T-helper 17 cell (primary cell): ENCODE measurements at regions not wholly inside any gene's neighbourhood (a gene's known extent, or its start where the extent isn't known, plus 50 kb on each side); places are given as distances from the start of the nearest gene placed in this dataset.

ENCODE experiments used
- ATAC-seq: fragments of 150-1000 bp; cut with Tn5 transposase; 2 replicates; pipeline ENCODE4 v1.10.0; 2021; ENCODE audit warnings: mild to moderate bottlenecking, moderate library complexity
- DNase-seq, 3 donors: peaks; one replicate each; pipeline versions ENCODE4 v3.0.0 to v3.0.0-alpha.2; 2020 to 2021
- H3K9me3 ChIP-seq: one replicate; pipeline ENCODE4 v1.7.0; 2013; ENCODE audit warnings: low read length, mild to moderate bottlenecking; ENCODE audit not compliant: control insufficient read depth, poor library complexity, severe bottlenecking
- H3K27ac Mint-ChIP-seq: one replicate; pipeline ENCODE4 v1.8.0; 2022; ENCODE audit warnings: mild to moderate bottlenecking, moderate library complexity, mixed read lengths
- H3K27me3 Mint-ChIP-seq: one replicate; pipeline ENCODE4 v1.8.0; 2022; ENCODE audit warnings: mixed read lengths
- H3K36me3 Mint-ChIP-seq: one replicate; pipeline ENCODE4 v1.8.0; 2022; ENCODE audit warnings: low read depth, mixed read lengths
- H3K4me1 Mint-ChIP-seq: one replicate; pipeline ENCODE4 v1.8.0; 2022; ENCODE audit warnings: mild to moderate bottlenecking, mixed read lengths
- H3K4me3 Mint-ChIP-seq: one replicate; pipeline ENCODE4 v1.8.0; 2022; ENCODE audit warnings: mild to moderate bottlenecking, moderate library complexity, mixed read lengths

GRCh38 chr20:40339661-40340449, 349.2 kb downstream of the MAFB start:
- H3K27me3 Mint-ChIP-seq, result peaks cover 10% of the 10 kb centered on the region
- ATAC-seq (peak; percentile 35), DNase-seq (no peak)
- H3K36me3 Mint-ChIP-seq, result peaks cover 2% of the 10 kb centered on the region
- H3K9me3 ChIP-seq, result no peaks in the 10 kb centered on the region
- no peaks in the 10 kb centered on the region for H3K4me1 Mint-ChIP-seq
- no peak overlapping the region for H3K27ac Mint-ChIP-seq
- H3K4me3 Mint-ChIP-seq, result no peak overlapping the region

GRCh38 chr20:40336533-40336932, 352.5 kb downstream of the MAFB start:
- no peak overlapping the region for H3K4me3 Mint-ChIP-seq
- H3K27me3 Mint-ChIP-seq, result peaks cover 11% of the 10 kb centered on the region
- ATAC-seq, result no peak
- no peaks in the 10 kb centered on the region for H3K4me1 Mint-ChIP-seq
- no peaks in the 10 kb centered on the region for H3K36me3 Mint-ChIP-seq
- H3K9me3 ChIP-seq, result no peaks in the 10 kb centered on the region
- H3K27ac Mint-ChIP-seq, result no peak overlapping the region
- no peak for DNase-seq

GRCh38 chr20:40335901-40336351, 353.1 kb downstream of the MAFB start:
- Mint-ChIP-seq H3K4me3 (no peak overlapping the region), H3K36me3 (no peaks in the 10 kb centered on the region), H3K27me3 (peaks cover 11% of the 10 kb centered on the region), H3K27ac (no peak overlapping the region), H3K4me1 (no peaks in the 10 kb centered on the region)
- H3K9me3 ChIP-seq, result no peaks in the 10 kb centered on the region
- DNase-seq (no peak), ATAC-seq (no peak)

- peaks cover 11% of the 10 kb centered on the region for H3K27me3 Mint-ChIP-seq
- H3K36me3 Mint-ChIP-seq, result no peaks in the 10 kb centered on the region
- no peak for ATAC-seq
- no peak overlapping the region for H3K27ac Mint-ChIP-seq
- no peaks in the 10 kb centered on the region for H3K4me1 Mint-ChIP-seq
- no peak overlapping the region for H3K4me3 Mint-ChIP-seq
- no peaks in the 10 kb centered on the region for H3K9me3 ChIP-seq
- DNase-seq, result no peak
These were observed 353.6 kb downstream of the MAFB start for GRCh38 chr20:40335437-40335836.

- ATAC-seq (no peak), DNase-seq (no peak)
- Mint-ChIP-seq H3K27ac (no peak overlapping the region), H3K36me3 (no peaks in the 10 kb centered on the region), H3K27me3 (peaks cover 14% of the 10 kb centered on the region), H3K4me3 (no peak overlapping the region), H3K4me1 (no peaks in the 10 kb centered on the region)
- H3K9me3 ChIP-seq, result no peaks in the 10 kb centered on the region
These were observed 355.4 kb downstream of the MAFB start for GRCh38 chr20:40333591-40333990.

DNA sequence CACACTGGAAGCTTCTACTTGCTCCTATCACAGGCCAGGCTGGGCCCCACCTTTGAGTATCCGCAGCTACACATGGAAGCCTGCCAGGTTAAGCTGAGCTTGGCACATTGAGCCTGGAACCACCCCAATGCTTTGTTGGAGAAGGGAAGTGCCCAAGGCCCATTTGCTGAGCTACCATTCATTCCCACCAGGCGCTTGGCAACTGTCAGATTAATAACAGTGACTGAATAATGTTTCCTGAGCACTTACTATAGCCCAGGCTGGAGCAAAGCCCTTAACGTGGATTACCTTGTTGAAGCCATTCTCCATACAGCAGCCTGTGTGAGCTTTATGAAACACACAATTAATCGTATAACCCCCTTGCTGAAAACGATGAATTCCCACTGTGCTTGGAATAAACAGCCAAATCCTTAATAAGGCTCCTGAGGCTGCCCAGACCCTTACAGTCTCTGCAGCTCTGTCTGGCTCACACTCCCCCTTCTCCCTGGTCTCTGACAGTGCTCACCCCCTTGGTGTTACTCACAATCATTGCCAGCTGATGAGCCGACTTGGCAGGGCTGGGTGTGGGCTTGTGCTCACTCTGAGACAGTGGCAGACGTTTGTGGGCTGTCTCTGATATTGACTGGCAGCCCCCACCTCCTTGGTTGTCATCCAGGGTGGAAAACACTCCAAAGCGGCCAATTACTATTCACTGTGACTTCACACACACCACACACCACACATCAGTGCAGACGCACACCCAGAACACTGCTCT, 357.1 kb downstream of the MAFB start:
- DNase-seq (no peak), ATAC-seq (no peak)
- H3K4me3 Mint-ChIP-seq, result no peak overlapping the region
- no peak overlapping the region for H3K27ac Mint-ChIP-seq
- no peaks in the 10 kb centered on the region for H3K36me3 Mint-ChIP-seq
- peaks cover 18% of the 10 kb centered on the region for H3K27me3 Mint-ChIP-seq
- no peaks in the 10 kb centered on the region for H3K4me1 Mint-ChIP-seq
- H3K9me3 ChIP-seq, result no peaks in the 10 kb centered on the region

- H3K4me1 Mint-ChIP-seq, result no peaks in the 10 kb centered on the region
- H3K27ac Mint-ChIP-seq, result no peak overlapping the region
- DNase-seq (no peak), ATAC-seq (no peak)
- H3K36me3 Mint-ChIP-seq, result no peaks in the 10 kb centered on the region
- H3K4me3 Mint-ChIP-seq, result no peak overlapping the region
- no peaks in the 10 kb centered on the region for H3K9me3 ChIP-seq
- peaks cover 18% of the 10 kb centered on the region for H3K27me3 Mint-ChIP-seq
These were observed 357.8 kb downstream of the MAFB start for GRCh38 chr20:40331249-40331648.

DNA sequence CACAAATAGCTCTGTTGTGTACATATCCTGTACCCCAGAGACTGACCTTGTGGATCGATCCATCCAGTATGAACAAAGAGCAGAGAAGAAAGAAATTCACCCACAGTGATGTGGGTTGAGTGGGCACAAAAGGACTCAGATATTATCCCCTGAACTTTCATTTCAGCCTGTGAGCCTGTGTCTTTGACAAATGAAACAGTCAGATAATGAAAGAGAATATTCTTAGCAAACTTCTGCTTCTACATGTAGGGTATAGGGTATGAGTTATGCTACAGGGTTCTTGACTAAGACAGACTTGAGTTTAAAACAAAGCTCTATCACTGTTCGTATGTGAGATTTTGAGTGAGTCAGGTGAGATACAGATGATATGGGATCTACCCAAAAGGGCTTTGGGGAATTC, 359.7 kb downstream of the MAFB start:
- no peaks in the 10 kb centered on the region for H3K9me3 ChIP-seq
- Mint-ChIP-seq H3K4me1 (no peaks in the 10 kb centered on the region), H3K27ac (no peak overlapping the region), H3K4me3 (no peak overlapping the region), H3K27me3 (peaks cover 12% of the 10 kb centered on the region), H3K36me3 (no peaks in the 10 kb centered on the region)
- ATAC-seq, result no peak
- no peak for DNase-seq

- Mint-ChIP-seq H3K36me3 (no peaks in the 10 kb centered on the region), H3K27ac (no peak overlapping the region), H3K4me1 (no peaks in the 10 kb centered on the region), H3K4me3 (no peak overlapping the region), H3K27me3 (peaks cover 18% of the 10 kb centered on the region)
- H3K9me3 ChIP-seq, result no peaks in the 10 kb centered on the region
- DNase-seq, result no peak
- ATAC-seq, result peak; percentile 33
These were observed 362.3 kb downstream of the MAFB start for GRCh38 chr20:40326784-40327183.

GRCh38 chr20:40325006-40325568, 363.9 kb downstream of the MAFB start:
- H3K4me1 Mint-ChIP-seq, result no peaks in the 10 kb centered on the region
- DNase-seq (no peak), ATAC-seq (no peak)
- no peak overlapping the region for H3K4me3 Mint-ChIP-seq
- H3K27ac Mint-ChIP-seq, result no peak overlapping the region
- H3K36me3 Mint-ChIP-seq, result no peaks in the 10 kb centered on the region
- no peaks in the 10 kb centered on the region for H3K9me3 ChIP-seq
- H3K27me3 Mint-ChIP-seq, result peaks cover 18% of the 10 kb centered on the region

DNA sequence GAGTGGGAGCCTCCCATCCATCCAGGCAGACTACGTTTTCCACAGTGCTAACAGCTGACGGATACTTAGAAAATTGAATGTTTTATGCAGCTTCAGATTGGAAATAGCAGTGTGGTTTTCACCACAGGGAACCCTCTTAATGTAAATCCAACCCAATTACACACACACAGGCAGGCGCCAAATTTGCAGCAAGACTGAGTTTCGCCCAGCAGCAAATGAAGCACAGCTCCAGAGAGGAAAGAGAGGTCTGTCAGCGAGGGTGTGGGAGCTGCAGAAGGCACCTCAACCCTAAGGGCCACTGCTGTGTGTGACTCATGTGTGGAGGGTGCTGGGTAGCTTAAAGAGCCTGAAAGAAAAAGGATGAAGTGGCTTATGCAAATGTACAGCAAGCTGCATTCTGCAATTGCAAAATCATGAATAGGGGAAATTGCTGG, 365.7 kb downstream of the MAFB start:
- H3K4me3 Mint-ChIP-seq, result no peak overlapping the region
- H3K9me3 ChIP-seq, result no peaks in the 10 kb centered on the region
- H3K27me3 Mint-ChIP-seq, result peaks cover 13% of the 10 kb centered on the region
- H3K27ac Mint-ChIP-seq, result no peak overlapping the region
- no peaks in the 10 kb centered on the region for H3K36me3 Mint-ChIP-seq
- no peaks in the 10 kb centered on the region for H3K4me1 Mint-ChIP-seq
- DNase-seq, result no peak
- no peak for ATAC-seq

GRCh38 chr20:40322941-40323340, 366.1 kb downstream of the MAFB start:
- Mint-ChIP-seq H3K36me3 (no peaks in the 10 kb centered on the region), H3K4me1 (no peaks in the 10 kb centered on the region), H3K27me3 (peaks cover 9% of the 10 kb centered on the region), H3K4me3 (no peak overlapping the region), H3K27ac (no peak overlapping the region)
- ATAC-seq (no peak), DNase-seq (no peak)
- no peaks in the 10 kb centered on the region for H3K9me3 ChIP-seq

GRCh38 chr20:40320517-40321011, 368.5 kb downstream of the MAFB start:
- no peak overlapping the region for H3K4me3 Mint-ChIP-seq
- DNase-seq (no peak), ATAC-seq (no peak)
- no peaks in the 10 kb centered on the region for H3K4me1 Mint-ChIP-seq
- H3K27me3 Mint-ChIP-seq, result peaks cover 6% of the 10 kb centered on the region
- no peaks in the 10 kb centered on the region for H3K9me3 ChIP-seq
- H3K36me3 Mint-ChIP-seq, result no peaks in the 10 kb centered on the region
- H3K27ac Mint-ChIP-seq, result no peak overlapping the region
